ENCODE measurements at regions not wholly inside any gene's neighbourhood (a gene's known extent, or its start where the extent isn't known, plus 50 kb on each side); places are given as distances from the start of the nearest gene placed in this dataset.

- no peak for DNase-seq
Observed at GRCh38 chr3:18772699-18773305, 347.7 kb upstream of the SATB1 start.

DNA sequence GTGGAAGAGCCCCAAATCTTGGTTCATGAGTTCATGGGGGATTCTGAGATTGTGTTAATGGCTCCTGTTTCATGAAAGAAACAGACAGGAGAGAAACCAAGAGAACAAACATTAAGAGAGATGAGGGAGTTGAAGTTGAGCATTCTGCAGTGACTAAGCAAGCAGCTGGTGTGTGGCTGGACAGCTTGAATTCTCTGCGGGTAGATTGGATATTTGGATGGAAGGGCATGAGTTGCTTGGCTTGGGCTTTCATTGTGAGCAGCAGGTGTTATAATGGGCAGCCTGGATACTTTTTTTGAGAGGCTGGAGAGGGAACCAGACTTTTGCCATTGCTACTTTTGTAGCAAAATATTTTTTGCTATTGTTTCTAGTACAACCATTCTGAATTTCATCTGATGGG is 346.8 kb upstream of the SATB1 start:
- no peak for DNase-seq

DNA sequence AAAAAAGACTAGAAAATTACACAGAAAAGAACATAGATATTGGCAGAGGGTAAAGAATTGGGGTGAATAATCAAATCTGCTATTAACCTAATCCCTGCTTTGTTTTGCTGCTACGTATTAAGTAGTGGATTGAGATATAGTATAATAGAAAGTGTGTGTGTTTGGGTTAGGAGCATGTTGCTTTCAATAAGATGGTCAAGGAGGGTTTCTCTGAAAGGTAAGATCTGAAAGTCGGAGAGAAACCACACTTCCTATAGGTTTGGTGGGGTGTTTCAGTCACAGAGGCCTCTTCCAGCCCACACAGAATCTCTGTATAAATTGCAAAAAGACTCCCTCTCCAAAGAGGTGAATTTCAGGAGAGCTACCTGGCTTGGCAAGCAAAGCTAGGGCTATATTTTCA is 345.7 kb upstream of the SATB1 start:
- DNase-seq = no peak

DNA sequence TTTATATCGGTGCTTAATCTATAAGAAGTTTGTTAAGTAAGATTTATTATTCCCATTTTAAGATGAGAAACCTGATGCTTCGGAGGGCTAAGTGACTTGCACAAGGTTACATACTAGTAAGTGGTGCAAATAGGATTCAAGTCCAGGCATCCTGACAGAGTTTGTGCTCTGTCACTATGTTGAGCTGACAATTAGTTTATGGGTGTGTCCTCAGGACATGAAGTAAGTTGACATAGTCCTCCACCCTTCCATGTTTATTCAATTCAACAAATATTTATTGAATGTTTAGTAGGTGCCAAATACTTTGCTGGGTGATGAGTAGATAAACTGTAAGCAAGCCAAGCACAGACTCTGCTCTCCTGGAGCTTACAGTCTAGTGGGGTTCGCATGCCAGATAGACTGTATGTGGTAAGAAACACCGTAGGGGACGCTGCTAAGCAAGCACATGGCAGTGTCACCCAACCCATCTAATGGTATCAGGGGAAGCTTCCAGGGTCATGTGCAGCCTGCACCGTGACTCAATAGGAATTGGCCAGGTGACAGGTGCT is 342.7 kb upstream of the SATB1 start:
- DNase-seq = no peak

DNA sequence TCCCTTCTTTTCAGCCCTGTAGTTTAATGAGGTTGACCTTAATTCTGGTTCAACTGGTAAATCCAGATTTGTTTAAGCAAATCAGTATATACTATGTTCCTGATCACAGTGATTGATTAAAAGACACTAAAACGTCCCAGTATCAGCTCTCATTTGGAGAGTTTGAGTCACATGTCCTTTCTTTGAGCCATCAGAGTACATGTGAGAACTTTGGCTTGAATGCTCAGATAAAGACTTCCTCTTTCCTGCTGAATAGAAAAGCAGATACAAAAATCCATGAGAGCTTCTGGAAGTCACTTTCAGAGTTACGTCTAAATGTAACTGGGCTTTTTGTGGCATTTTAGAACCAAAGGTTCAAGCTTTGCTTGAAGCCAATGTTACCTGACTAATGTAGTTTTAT is 341.8 kb upstream of the SATB1 start:
- DNase-seq = no peak

- no peak for DNase-seq
Observed at GRCh38 chr3:18765662-18766061, 340.5 kb upstream of the SATB1 start.

- DNase-seq = no peak
Observed at GRCh38 chr3:18765161-18765560, 340.0 kb upstream of the SATB1 start.

DNA sequence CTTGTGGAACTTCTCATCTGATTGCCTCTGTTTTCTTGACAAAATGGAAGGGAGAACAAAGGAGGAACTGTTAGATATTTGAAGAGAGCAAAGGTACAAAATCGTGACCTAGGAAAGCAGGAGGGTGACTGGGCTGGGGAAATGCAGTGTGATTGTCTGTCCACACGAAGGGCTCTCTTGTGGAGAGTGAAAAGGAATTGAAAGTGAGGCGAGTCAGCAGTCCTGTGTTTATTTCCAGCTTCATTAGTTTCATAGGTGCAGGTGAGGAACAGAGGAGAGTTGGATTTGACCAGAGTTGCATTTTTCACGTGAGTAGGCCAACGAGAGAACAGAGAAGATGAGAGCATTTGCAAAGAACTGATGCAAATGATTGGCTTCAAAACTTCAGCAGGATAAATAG is 336.4 kb upstream of the SATB1 start:
- DNase-seq = no peak

- DNase-seq = peak; percentile 6
Observed at GRCh38 chr3:18758047-18758704, 333.0 kb upstream of the SATB1 start.

- no peak for DNase-seq
Observed at GRCh38 chr3:18757476-18757875, 332.3 kb upstream of the SATB1 start.

DNA sequence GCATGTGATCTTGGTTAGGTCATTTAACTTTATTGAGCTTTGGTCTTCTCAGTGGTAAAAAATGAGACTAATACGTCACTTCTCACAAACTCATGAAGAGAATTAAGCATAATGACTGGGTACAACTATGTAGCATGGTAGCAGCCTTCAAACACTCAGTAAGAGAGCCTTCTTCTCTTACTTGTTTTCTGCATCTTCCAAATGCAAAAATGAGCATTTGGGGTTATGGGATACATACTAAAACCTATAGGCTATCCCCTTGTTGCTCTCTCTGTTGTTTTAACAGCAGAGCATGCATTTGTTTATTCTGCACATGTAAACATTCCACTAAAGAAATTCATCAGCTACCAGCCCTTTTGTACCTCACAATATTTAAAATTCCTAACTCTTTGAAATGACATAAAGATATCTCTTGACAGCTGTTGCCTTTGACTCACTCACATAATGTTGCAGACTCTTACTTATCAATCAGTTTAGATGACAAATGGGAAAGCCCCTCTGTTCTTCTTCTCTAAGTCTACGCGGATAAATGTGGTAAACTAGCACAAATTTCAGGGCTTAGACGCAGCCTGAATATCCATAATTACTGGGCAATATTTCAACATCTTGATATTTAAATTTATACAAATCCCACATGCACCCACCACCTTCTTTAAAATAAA is 327.3 kb upstream of the SATB1 start:
- DNase-seq = no peak

GRCh38 chr3:18751514-18751913 is 326.4 kb upstream of the SATB1 start:
- DNase-seq = no peak

GRCh38 chr3:18747383-18747782 is 322.2 kb upstream of the SATB1 start:
- no peak for DNase-seq

- DNase-seq = no peak
Observed at GRCh38 chr3:18745472-18745871, 320.3 kb upstream of the SATB1 start.

DNA sequence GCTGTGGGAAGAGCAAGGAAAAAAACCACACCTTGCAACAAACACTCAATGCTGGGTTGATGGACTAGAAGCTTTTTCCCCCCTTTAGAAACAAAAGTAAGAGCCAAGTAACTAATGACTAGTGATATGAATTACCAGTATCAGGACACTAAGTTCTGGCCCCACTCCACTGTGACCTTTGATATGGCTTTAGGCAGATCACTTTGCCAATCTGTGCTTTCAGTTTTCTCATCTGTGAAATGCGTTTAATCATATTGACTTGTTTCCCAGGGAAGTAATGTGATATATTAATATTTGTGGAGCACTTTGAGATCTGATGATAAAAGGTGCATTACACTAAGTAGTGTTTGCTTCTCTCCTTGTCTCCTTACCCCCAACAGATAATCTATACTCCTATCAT is 319.3 kb upstream of the SATB1 start:
- DNase-seq = no peak

GRCh38 chr3:18743761-18744160 is 318.6 kb upstream of the SATB1 start:
- DNase-seq = no peak

GRCh38 chr3:18740631-18741583 is 315.8 kb upstream of the SATB1 start:
- DNase-seq = no peak

GRCh38 chr3:18739099-18739433 is 313.9 kb upstream of the SATB1 start:
- no peak for DNase-seq

DNA sequence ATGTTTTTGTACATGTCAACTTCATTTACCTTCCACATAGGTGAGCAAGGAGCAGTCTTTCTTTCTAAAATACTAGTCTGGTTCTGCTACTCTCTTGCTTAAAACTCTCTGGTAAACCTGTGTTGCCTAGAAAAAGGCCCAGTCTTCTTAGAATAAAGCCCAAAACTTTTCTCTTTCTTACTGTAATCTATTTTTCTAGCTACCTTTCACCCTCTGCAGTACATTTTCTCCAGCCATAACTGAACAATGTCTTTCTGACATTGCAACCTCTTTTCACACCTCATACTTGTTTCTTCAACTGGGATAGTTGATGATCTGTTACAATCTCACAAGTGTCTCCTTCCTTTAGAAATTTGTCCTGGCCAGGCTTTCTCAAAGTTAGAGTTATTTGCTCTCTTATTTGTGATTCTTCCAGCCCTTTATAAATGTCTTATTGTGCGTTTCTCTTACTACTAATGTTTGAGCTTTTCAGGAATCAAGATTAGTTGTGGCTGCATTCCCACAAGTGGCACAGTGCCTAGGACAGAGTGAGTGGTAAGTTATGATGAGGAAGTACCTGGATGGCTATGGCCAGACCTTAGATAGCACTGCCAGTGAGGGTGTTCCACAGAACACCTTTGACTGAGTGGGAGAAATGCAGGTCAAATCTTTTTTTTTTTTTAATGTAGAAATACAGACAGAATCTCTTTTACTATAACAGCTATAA is 313.4 kb upstream of the SATB1 start:
- no peak for DNase-seq

- DNase-seq = no peak
Observed at GRCh38 chr3:18735005-18735404, 309.9 kb upstream of the SATB1 start.

DNA sequence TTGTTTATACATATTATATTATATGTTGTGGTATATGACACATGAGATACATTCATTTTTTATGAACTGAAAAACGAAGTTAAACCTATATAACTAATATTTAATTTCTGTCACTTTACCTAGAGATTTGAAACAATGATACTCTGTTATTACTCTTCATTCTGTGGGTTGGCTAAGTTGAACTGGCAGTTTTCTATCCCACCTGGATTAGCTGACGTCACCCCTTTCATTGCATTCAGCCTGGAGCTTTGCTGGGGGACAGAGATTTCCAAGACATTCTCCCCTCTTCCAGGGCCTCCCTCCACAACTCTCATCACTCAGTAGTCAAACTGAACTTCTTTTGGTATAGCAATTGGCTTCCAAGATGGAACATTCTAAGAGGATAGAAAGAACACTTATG is 309.2 kb upstream of the SATB1 start:
- DNase-seq = no peak

DNA sequence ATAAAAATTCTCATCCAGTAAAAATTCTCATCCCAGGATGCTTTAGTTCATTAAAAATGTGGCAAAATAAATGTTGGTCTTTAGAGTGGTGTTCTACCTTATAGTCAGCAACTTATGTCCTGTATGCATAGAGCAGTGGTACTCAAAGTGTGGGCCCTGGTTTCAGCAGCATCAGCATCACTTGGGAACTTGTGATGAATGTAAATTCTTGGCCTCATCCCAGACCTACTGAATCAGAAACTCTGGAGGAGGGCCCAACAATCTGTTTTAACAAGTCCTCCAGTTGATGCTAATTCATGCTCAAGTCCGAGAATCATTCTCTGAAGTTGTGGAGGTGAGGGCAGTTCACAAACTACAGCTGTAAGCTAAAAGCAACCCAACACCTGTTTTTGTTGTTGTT is 307.3 kb upstream of the SATB1 start:
- DNase-seq = no peak
